ENCODE measurements at regions not wholly inside any gene's neighbourhood (a gene's known extent, or its start where the extent isn't known, plus 50 kb on each side); places are given as distances from the start of the nearest gene placed in this dataset.
A peak's percentile ranks its signal among the peaks of the same experiment; 100 is the strongest.
"Not testable (repeated sequence)": the region's sequence is repeated elsewhere in the genome, so short reads cannot be mapped to it uniquely, and the experiment has no call there.

GRCh38 chr17:30631651-30632050 is 154.4 kb downstream of the GOSR1 start:
- not testable (repeated sequence) for DNase-seq

- DNase-seq = not testable (repeated sequence)
These were observed 148.2 kb downstream of the GOSR1 start for GRCh38 chr17:30625380-30625779.

DNA sequence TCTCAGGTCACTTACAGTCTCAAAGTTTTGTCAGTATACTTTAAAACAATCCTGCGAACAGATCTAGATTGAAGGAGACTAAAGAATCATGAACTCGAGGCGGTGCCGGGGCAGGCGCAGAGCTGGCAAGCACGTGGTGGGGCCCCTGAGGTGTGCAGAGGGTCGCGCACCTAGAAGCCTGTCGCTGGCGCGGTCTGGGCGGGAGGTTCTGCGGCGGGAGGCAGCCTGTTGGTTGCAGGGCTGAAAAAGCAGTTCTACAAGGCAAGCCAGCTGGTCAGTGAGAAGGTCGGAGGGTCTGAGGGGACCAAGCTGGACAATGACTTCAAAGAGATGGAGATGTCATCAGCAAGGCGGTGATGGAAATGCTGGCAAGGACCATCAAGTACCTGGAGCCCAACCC is 147.0 kb downstream of the GOSR1 start:
- DNase-seq = not testable (repeated sequence)

GRCh38 chr17:30609682-30610081 is 132.5 kb downstream of the GOSR1 start:
- DNase-seq = not testable (repeated sequence)

- DNase-seq = no peak
These were observed 128.3 kb downstream of the GOSR1 start for GRCh38 chr17:30605523-30605922.

GRCh38 chr17:30605027-30605426 is 127.8 kb downstream of the GOSR1 start:
- no peak for DNase-seq

GRCh38 chr17:30602396-30602795 is 125.2 kb downstream of the GOSR1 start:
- DNase-seq = not testable (repeated sequence)

GRCh38 chr17:30601984-30602383 is 124.8 kb downstream of the GOSR1 start:
- DNase-seq = not testable (repeated sequence)

- DNase-seq = no peak
These were observed 123.8 kb downstream of the GOSR1 start for GRCh38 chr17:30600830-30601494.

GRCh38 chr17:30600060-30600829 is 123.0 kb downstream of the GOSR1 start:
- peak; percentile 74 for DNase-seq

- DNase-seq = no peak
These were observed 122.3 kb downstream of the GOSR1 start for GRCh38 chr17:30599428-30600059.

DNA sequence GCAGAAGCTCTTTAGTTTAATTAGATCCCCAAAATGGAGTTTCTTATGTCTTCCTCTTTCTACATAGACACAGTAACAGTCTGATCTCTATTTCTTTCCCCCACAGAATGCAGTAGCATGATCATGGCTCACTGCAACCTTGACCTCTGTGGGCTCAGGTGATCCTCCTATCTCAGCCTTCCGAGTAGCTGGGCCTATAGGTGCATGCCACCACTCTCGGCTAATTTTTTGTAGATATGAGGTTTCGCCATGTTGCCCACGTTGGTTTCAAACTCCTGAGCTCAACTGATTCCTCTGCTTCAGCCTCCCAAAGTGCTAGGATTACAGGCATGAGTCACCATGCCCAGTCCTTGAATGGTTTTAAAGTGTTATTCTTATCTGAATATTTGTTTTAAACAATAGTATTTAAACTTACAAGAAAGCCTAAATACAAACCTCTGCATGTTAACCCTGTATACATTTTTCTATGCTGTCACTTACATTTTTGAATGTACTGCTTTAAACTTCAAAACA is 120.6 kb downstream of the GOSR1 start:
- no peak for DNase-seq

DNA sequence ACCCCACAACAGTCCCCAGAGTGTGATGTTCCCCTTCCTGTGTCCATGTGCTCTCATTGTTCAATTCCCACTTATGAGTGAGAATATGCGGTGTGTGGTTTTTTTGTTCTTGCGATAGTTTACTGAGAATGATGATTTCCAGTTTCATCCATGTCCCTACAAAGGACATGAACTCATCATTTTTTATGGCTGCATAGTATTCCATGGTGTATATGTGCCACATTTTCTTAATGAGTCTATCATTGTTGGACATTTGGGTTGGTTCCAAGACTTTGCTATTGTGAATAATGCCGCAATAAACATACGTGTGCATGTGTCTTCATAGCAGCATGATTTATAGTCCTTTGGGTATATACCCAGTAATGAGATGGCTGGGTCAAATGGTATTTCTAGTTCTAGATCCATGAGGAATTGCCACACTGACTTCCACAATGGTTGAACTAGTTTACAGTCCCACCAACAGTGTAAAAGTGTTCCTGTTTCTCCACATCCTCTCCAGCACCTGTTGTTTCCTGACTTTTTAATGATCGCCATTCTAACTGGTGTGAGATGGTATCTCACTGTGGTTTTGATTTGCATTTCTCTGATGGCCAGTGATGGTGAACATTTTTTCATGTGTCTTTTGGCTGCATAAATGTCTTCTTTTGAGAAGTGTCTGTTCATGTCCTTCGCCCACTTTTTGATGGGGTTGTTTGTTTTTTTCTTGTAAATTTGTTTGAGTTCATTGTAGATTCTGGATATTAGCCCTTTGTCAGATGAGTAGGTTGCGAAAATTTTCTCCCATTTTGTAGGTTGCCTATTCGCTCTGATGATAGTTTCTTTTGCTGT is 120.0 kb downstream of the GOSR1 start:
- not testable (repeated sequence) for DNase-seq

DNA sequence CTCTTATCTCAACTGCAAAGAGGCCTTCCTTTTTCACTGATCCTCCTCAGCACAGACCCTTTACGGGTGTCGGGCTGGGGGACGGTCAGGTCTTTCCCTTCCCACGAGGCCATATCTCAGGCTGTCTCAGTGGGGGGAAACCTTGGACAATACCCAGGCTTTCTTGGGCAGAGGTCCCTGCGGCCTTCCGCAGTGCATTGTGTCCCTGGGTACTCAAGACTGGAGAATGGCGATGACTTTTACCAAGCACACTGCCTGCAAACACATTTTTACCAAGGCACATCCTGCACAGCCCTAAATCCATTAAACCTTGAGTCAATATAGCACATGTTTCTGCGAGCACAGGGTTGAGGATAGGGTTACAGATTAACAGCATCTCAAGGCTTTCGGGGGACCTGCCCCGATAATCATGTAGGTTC is 117.8 kb downstream of the GOSR1 start:
- DNase-seq = not testable (repeated sequence)

- no peak for DNase-seq
These were observed 117.2 kb downstream of the GOSR1 start for GRCh38 chr17:30594223-30594952.

DNA sequence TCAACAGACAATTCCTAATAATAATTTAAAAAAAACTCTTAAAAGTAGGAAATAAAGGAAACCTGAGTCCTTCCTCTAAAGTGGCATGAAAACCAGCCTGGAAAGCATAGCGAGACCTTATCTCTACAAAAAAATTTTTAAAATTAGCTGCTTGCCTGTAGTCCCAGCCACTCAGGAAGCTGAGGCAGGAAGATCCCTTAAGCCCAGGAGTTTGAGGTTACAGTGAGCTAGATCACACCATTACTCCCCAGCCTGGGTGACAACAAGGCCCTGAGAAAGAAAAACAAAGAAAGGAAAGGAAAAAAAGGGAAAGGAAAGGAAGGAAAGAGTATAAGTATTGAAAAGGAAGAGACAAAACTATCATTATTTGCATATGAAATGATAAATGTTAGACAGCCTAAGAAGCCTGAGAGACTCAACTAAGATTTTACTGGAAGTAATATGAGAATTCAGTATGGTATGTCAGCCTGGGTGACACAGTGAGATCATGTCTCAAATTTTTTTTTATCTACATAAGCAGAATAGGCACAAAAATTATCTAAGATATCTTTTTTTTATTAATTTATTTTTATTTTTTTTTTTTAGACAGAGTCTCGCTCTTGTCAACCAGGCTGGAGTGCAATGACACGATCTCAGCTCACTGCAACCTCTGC is 113.0 kb downstream of the GOSR1 start:
- no peak for DNase-seq

- no peak for DNase-seq
These were observed 112.2 kb downstream of the GOSR1 start for GRCh38 chr17:30589431-30589830.

DNA sequence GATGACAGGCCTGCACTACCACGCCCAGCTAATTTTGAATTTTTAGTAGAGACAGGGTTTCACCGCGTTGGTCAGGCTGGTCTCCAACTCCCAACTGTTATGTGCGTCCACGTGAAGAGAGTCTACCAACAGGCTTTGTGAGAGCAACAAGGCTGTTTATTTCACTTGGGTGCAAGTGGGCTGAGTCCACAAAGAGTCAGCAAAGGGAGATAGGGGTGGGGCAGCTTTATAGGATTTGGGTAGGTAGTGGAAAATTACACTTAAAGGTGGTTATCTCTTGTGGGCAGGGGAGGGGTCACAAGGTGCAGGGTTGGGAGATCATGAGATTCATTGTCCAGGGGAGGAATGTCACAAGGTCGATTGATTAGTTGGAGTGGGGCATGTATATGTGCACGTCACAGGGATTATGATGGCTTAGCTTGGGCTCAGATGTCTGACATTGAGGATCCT is 111.6 kb downstream of the GOSR1 start:
- no peak for DNase-seq

DNA sequence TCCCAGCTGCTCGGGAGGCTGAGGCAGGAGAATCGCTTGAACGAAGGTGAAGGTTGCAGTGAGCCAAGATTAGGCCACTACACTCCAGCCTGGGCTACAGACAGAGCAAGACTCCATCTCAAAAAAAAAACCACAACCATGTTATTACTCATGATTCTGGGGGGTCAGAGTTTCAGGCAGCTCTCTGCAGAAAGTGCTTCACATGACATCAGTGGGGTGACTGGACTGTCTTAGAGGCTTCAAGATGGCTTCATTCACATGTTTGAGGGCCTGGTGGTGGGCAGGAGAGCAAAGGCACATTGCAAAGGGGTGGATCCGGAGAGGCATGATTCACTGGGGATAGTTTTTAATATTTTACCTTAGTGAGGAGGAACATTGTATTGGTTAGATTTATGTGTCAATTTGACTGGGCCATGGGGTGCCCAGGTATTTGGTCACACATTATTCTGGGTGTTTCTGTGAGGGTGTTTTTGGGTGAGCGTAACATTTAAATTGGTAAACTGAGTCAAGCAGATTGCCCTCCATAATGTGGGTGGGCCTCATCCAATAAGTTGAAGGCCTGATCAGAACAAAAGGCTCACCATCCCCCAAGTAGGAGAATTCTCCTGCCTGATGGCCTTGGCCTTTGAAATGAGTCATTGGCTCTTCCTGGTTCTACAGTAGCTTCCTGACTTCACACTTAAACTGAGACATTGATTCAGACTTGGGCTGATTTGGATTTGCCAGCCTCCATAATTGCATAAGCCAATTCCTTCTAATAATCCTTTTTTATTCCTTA is 109.8 kb downstream of the GOSR1 start:
- no peak for DNase-seq

GRCh38 chr17:30584810-30585209 is 107.6 kb downstream of the GOSR1 start:
- no peak for DNase-seq

DNA sequence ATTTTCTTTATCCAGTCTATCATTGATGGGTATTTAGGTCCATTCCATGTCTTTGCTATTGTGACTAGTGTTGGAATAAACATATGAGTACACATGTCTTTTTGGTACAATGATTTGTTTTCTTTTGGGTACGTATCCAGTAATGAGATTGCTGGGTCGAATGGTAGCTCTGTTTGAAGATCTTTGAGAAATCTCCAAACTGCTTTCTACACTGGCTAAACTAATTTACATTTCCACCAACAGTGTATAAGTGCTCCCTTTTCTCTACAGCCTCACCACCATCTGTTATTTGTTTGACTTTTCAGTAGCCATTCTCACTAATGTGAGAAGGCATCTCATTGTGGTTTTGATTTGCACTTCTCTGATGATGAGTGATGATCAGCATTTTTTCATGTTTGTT is 103.7 kb downstream of the GOSR1 start:
- no peak for DNase-seq
